GM12878 (cell line): ENCODE measurements at regions not wholly inside any gene's neighbourhood (a gene's known extent, or its start where the extent isn't known, plus 50 kb on each side); places are given as distances from the start of the nearest gene placed in this dataset.

ENCODE experiments used
- ATAC-seq: fragments of 200-7000 bp; cut with Tn5 transposase; 3 replicates; pipeline ENCODE4 v1.9.1; 2020; ENCODE audit warnings: mild to moderate bottlenecking, moderate library complexity
- BruUV-seq: library from RNA; stranded (reverse); fragments of 400-500 nt; replicated peaks from 2 replicates; lab custom pipeline; 2021; lab: Mats Ljungman, UMichigan
- CTCF ChIA-PET: fragments of 300-600 bp; sonication (Branson Sonifier 250); formaldehyde crosslinking; extraction: SDS; loops from one replicate; lab custom pipeline; 2021; ENCODE audit warnings: inconsistent platforms; lab: Yijun Ruan, JAX
- POLR2A ChIA-PET: fragments of 350-600 bp; formaldehyde crosslinking; extraction: SDS; loops from one replicate; lab custom pipeline; 2021; ENCODE audit warnings: inconsistent platforms; lab: Charles Lee
- RAD21 ChIA-PET: fragments of 300-600 bp; sonication (Branson Sonifier 250); formaldehyde crosslinking; loops from one replicate; lab custom pipeline; 2023; ENCODE audit warnings: antibody characterized with exemption; ENCODE audit not compliant: unreplicated experiment; lab: Charles Lee
- SMC1A ChIA-PET: fragments of 300-600 bp; sonication (Branson Sonifier 250); formaldehyde crosslinking; loops from one replicate; lab custom pipeline; 2023; ENCODE audit not compliant: unreplicated experiment, uncharacterized antibody; lab: Charles Lee
- DNase-seq: peaks from one replicate; pipeline ENCODE4 v3.0.0-alpha.2; 2011; ENCODE audit warnings: low read depth, low spot score
- FAIRE-seq: peaks from 3 replicates; lab custom pipeline; 2011; peaks lifted over from hg19 to GRCh38; lab: Jason Lieb, UNC
- H2AFZ ChIP-seq: 2 replicates; pipeline ENCODE4 v1.6.0; 2011; ENCODE audit warnings: low read depth, low read length, control low read depth; ENCODE audit not compliant: control insufficient read depth
- H3K27ac ChIP-seq: 2 replicates; pipeline ENCODE4 v1.5.1; 2011; ENCODE audit warnings: control low read depth; ENCODE audit not compliant: control insufficient read depth, insufficient read depth
- H3K27me3 ChIP-seq, 2 experiments: replicated peaks in 1 of 2; 2 replicates each; pipeline versions ENCODE4 v1.6.0 to v1.6.1; 2011; ENCODE audit warnings: low read length in 1 of 2; ENCODE audit not compliant: control insufficient read depth in 2 of 2, insufficient read depth in 2 of 2
- H3K36me3 ChIP-seq, 2 experiments: 2 replicates each; pipeline ENCODE4 v1.5.1; 2011; ENCODE audit warnings: low read length in 1 of 2; ENCODE audit not compliant: control insufficient read depth in 2 of 2, insufficient read depth in 2 of 2
- H3K4me1 ChIP-seq: 2 replicates; pipeline ENCODE4 v1.6.1; 2011; ENCODE audit warnings: mild to moderate bottlenecking, low read length, moderate library complexity, mixed read lengths; ENCODE audit not compliant: control insufficient read depth, insufficient read depth
- H3K4me2 ChIP-seq: 2 replicates; pipeline ENCODE4 v1.6.0; 2011; ENCODE audit warnings: control low read depth; ENCODE audit not compliant: control insufficient read depth, insufficient read depth
- H3K4me3 ChIP-seq: fragments of 200-600 bp; sonication (generic); 2 replicates; pipeline ENCODE4 v1.5.1; 2016
- H3K79me2 ChIP-seq: 2 replicates; pipeline ENCODE4 v1.6.0; 2011; ENCODE audit warnings: low read length; ENCODE audit not compliant: control insufficient read depth, insufficient read depth
- H3K9ac ChIP-seq: 2 replicates; pipeline ENCODE4 v1.8.0; 2011; ENCODE audit warnings: low read length, control low read depth, mixed read lengths; ENCODE audit not compliant: control insufficient read depth, insufficient read depth
- H3K9me3 ChIP-seq: replicated peaks from 3 replicates; pipeline ENCODE4 v1.5.1; 2011; ENCODE audit warnings: mild to moderate bottlenecking, low read length; ENCODE audit not compliant: control insufficient read depth, insufficient read depth
- H4K20me1 ChIP-seq: 2 replicates; pipeline ENCODE4 v1.6.0; 2011; ENCODE audit not compliant: control insufficient read depth, insufficient read depth
- HSF1 ChIP-seq: fragments of 150-350 bp; IDR thresholded peaks from 2 replicates; pipeline ENCODE4 v1.6.1; 2014; ENCODE audit warnings: mild to moderate bottlenecking, low read depth, low read length
- MAX ChIP-seq: IDR thresholded peaks from 2 replicates; pipeline ENCODE4 v1.6.1; 2012; ENCODE audit warnings: low read depth, low read length, improper control_type of control experiment
- MTA2 ChIP-seq: fragments of 450-650 bp; IDR thresholded peaks from 2 replicates; pipeline ENCODE4 v1.6.1; 2016; ENCODE audit warnings: low read depth, mild to moderate bottlenecking, moderate library complexity
- NFYA ChIP-seq: IDR thresholded peaks from 2 replicates; pipeline ENCODE4 v1.6.1; 2011; ENCODE audit warnings: low read depth, mild to moderate bottlenecking, low read length, improper control_type of control experiment, borderline replicate concordance
- NFYB ChIP-seq: IDR thresholded peaks from 2 replicates; pipeline ENCODE4 v1.6.1; 2011; ENCODE audit warnings: low read depth, mild to moderate bottlenecking, low read length, improper control_type of control experiment, moderate library complexity; ENCODE audit not compliant: insufficient read depth
- NR2C2 ChIP-seq: IDR thresholded peaks from 2 replicates; pipeline ENCODE4 v1.6.1; 2011; ENCODE audit warnings: borderline replicate concordance, low read depth; ENCODE audit not compliant: control insufficient read depth, insufficient read length
- RFX5 ChIP-seq: IDR thresholded peaks from 2 replicates; pipeline ENCODE4 v1.6.1; 2011; ENCODE audit warnings: low read depth, low read length, improper control_type of control experiment
- SIN3A ChIP-seq: IDR thresholded peaks from 2 replicates; pipeline ENCODE4 v1.6.1; 2012; ENCODE audit warnings: low read depth, low read length, improper control_type of control experiment
- SREBF2 ChIP-seq: IDR thresholded peaks from 2 replicates; pipeline ENCODE4 v1.6.1; 2012; ENCODE audit warnings: mild to moderate bottlenecking, low read length
- STAT3 ChIP-seq: IDR thresholded peaks from 2 replicates; pipeline ENCODE4 v1.6.1; 2011; ENCODE audit warnings: low read depth, low read length, improper control_type of control experiment
- WGBS: methylation state at CpG from one replicate; pipeline ENCODE4 v1.1.6; 2016; ENCODE audit warnings: low lambda C conversion rate; ENCODE audit not compliant: insufficient replicate concordance, insufficient coverage; ENCODE audit errors: missing lambda C conversion rate; 5-methylcytosine and 5-hydroxymethylcytosine counted together
- in situ Hi-C: fragments of 300-500 bp; cut with MboI; formaldehyde crosslinking; loops from 9 replicates; pipeline ENCODE4 v1.14.3; 2018; ENCODE audit warnings: mixed read lengths
- intact Hi-C: fragments of 100-400 bp; cut with micrococcal nuclease; formaldehyde crosslinking; loops from one replicate; pipeline ENCODE4 v1.14.2; 2022; ENCODE audit not compliant: unreplicated experiment

DNA sequence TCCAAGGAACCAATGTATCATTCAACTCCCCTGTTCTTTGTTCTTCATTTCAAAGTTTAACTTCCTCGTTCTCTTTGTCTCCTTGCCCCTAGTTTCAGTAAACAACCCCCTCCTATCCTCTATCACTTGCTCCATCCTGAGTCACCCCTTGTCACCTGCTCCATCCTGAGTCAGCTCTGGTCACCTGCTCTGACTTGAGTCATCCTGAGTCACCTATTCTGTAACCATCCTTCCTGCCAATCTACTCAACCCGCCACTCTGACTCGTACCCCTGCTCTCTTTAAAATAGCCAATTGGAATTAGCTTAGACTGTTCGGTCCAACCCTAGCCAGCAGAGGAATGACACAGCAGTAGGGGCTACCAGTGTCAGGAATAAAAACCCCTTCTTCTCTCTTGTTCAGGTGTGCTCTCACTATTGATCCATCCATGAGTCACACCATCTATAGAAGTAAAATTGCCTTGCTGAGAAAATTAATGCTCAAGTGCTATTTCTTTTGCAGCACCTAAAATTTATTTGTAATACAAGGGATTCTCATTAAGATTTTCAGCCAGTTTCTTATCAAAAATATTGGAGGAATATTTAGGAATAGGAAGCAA, 326.8 kb downstream of the AKAIN1 start (continued):
- TF ChIP-seq HSF1 (no peak), SREBF2 (no peak), NFYB (no peak)

- H3K27ac ChIP-seq, result no peak overlapping the region
- BruUV-seq, result no TSS peak
- intact Hi-C loops (no loop called here), in situ Hi-C loops (no loop called here)
- SMC1A ChIA-PET, result no interaction called here
- H3K9me3 ChIP-seq, result no peaks in the 10 kb centered on the region; the same call in 2 of the 3 replicates
- H3K4me1 ChIP-seq, result no peaks in the 10 kb centered on the region
- RAD21 ChIA-PET, result no interaction called here
- POLR2A ChIA-PET, result no interaction called here
- H3K4me2 ChIP-seq, result no peak overlapping the region
- no peak for ATAC-seq
- H3K79me2 ChIP-seq, result no peaks in the 10 kb centered on the region
- no peaks in the 10 kb centered on the region for H4K20me1 ChIP-seq
- H2AFZ ChIP-seq, result no peak overlapping the region
- CTCF ChIA-PET, result no interaction called here
- 16% methylated on average over 3 of the region's 3 CpGs for WGBS
- no peaks in the 10 kb centered on the region for H3K27me3 ChIP-seq
- no peak for DNase-seq
- no peak for TF ChIP-seq NFYA
- TF ChIP-seq STAT3, result no peak
- TF ChIP-seq MTA2, result no peak
- no peak for TF ChIP-seq SIN3A
- TF ChIP-seq RFX5, result no peak
- TF ChIP-seq MAX, result no peak
- TF ChIP-seq NR2C2, result no peak
- TF ChIP-seq, all 136 proteins: peak for 0
- FAIRE-seq, result no peak
- H3K36me3 ChIP-seq, result no peaks in the 10 kb centered on the region
- H3K9ac ChIP-seq, result no peak overlapping the region
- H3K4me3 ChIP-seq, result no peak overlapping the region
Measured at GRCh38 chr18:4869155-4869554, 327.9 kb downstream of the AKAIN1 start.
